Stimulated activated CD4-positive, alpha-beta T cell treated with anti-CD3 and anti-CD28 coated beads, TNF-alpha, amount 100 ng/mL, for 1 hour (primary cell): ENCODE measurements at regions not wholly inside any gene's neighbourhood (a gene's known extent, or its start where the extent isn't known, plus 50 kb on each side); places are given as distances from the start of the nearest gene placed in this dataset.

Source experiments
- DNase-seq, 3 donors: peaks; one replicate each; pipeline ENCODE4 v3.0.0-alpha.2; 2020; ENCODE audit warnings: low read depth in 3 of 3, low spot score in 1 of 3

DNA sequence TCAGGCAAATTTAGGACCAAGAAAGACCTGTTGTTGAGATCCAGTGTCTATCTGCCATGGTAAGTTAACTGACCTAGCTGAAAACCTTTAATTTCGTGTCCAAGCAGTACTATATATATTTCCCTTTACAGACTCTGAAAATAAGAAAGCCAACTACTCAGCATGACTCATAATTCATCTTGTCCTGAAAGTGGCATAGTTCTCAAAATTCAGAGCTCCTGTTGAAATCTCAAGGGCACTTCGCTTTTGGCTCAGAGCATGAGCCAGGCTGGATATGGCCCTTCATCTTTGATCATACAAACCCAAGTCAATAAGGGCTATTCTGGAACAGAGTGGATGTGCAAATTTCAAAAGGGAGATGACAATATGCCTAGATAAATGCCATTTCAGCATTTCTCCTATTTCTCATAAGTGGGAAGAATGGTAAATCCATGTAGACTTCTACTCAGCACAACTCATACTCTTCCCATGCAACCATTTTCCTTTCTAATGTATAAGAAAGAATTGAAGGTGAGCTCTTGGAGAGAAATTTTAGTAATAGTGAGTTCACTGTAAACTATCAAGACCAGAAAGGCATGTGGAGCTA, 567.9 kb upstream of the DAB2 start:
- no peak for DNase-seq

DNA sequence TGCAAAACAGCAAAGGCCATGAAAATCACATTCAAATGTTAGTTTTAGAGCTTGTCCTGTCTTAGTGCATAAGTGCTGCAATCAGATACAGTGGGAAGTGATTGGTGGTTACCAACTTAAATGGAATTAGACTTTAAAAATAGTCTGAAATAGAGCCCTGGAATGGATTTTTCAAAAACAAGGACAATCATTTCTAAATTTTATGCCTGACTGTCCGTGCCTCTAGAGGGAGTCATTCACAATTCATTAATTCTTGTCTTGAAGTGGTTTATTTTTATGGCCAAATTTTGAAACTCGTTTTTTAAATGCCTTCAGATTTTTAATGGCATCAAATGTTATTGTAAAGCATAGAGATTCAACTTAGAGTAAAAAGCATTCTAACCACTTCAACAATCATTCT, 561.8 kb upstream of the DAB2 start:
- no peak for DNase-seq

DNA sequence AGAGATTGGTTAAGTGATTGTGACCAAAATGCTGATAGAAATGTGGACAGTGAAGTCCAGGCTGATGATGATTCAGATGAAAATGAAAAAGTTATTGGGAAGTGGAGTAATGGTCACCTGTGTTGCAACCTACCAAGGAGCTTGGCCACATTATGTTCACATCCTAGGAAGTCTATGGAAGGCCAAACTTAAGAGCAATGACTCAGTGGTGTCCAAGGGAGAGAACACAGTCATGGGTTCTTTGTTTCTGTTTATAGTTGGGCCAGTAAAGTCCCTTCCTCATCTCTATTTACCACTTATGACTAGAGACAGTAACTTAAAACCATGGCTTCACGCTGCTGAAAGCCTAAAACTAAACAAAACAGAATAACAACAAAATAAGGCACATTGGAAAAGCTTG, 555.3 kb upstream of the DAB2 start:
- no peak for DNase-seq

DNA sequence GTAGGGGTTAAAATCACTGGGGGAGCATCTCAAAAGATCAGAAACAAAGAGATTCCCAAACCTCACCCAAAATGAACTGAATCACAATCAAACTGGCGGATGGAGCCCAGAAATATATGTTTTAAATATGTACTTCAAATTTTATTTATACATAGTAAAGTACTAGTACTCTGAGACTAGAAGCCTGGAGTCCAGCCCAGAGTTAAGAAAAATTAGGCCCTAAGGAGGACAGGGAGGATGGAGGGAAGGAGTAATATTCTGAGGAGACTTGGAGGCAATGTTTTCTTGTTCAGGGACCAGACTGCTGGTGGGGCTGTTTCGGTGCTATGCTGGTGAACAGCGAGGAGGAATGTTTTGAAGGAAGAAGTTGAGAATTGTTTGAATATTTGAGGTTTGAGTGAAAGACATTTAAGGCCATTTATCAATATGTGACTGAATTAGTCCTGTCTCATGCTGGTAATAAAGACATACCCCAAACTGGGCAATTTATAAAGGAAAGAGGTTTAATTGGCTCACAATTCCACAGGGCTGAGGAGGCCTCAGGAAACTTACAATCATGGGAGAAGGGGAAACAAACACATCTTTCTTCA, 552.4 kb upstream of the DAB2 start:
- DNase-seq, result no peak

DNA sequence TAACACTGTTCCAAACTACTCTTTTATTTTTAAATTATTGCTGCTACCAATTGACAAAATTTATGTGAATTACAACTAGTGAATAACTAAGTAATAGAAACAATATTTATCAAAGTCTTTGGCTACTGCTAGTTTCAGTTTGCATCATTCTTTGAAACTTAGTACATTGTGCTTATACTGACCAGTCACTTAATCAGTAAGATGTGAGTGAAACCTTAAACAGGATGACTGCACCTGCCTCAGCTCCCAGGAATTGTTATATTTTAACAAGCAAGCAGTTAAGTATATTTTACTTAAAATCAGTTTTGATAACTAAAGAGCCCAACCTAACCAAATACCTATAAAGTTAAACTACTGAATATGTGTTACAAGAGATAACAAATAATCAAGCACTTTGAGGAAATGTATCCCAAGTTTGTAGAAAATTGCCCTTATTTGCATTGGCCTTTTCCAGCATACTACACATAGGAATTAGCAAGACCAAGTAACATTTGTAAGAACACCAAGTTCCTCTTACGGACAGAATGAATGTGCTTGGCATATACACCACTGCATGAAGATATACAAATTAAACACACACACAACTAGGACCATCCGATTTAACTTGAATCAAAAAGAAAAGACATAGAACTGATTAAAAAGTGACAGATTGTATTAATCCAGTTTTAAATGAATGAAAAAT, 545.5 kb upstream of the DAB2 start:
- DNase-seq, result no peak

DNA sequence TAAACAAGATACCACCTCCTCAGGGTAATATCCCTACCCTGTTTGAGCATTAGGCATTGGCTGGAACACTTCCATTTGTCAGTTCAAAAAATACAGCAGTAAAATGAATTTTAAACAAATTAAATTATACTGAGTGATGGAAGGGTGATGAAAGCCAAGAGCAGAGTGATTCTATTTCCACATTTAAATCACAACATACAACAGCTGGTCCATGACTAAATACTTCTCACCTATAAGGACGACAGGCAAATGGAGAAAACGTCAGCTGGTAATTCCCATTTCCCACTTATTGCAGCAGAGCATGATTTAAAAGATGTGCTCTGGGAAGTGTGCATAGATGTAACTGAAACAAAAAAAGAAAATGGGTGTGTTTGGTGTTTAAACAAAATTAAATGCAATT, 543.6 kb upstream of the DAB2 start:
- no peak for DNase-seq

DNA sequence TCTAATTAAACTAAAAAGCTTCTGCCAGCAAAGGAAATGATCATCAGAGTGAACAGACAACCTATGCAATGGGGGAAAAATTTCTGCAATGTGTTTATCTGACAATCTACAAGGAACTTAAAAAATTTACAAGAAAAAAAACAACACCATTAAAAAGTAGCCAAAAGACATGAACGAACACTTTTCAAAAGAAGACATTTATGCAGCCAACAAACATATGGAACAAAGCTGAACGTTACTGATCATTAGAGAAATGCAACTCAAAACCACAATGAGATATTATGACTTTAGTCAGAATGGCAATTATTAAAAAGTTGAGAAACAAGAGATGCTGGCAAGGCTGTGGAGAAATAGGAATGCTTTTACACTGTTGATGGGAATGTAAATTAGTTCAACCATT, 530.4 kb upstream of the DAB2 start:
- DNase-seq, result no peak

DNA sequence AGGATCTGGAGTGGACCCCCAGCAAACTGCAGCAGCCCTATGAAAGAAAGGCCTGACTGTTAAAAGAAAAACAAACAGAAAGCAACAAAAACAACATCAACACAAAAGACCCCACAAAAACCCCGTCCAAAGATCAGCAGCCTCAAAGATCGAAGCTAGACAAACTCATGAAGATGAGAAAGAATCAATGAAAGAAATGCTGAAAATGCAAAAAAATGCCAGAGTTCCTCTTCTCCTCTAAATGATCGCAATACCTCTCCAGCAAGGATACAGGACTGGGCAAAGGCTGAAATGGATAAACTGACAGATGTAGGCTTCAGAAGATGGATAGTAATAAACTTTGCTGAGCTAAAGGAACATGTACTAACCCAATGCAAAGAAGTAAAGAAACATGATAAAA, 526.3 kb upstream of the DAB2 start:
- no peak for DNase-seq

DNA sequence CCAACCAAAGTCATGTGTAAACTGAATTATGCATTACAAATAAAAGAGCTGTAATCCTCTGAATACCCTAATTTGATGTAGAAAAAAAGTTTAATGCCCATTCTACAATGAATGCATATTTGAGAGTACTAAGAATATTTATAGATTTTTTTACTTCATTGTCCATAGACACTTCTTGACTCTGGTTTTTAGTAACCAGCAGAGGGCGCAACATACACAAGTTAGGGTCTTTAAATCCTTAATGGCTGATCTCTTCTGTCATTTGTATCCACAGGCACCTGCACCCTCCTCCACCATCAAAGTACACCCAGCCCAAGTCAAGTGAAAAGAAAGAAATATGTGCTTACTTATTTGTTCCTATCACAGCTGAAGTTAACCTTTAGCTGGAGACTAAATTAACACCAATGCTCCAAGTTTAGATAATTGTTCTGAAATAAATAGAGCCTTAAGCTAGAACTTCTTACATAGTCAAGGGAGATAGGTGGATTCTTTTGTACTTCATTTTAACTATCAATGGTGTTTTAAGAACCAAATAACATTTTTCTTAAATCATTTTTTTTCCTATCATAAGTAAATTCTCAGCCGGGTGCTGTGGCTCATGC, 524.2 kb upstream of the DAB2 start:
- peak in 2 of 3 donors; percentile 17 to 24 for DNase-seq

DNA sequence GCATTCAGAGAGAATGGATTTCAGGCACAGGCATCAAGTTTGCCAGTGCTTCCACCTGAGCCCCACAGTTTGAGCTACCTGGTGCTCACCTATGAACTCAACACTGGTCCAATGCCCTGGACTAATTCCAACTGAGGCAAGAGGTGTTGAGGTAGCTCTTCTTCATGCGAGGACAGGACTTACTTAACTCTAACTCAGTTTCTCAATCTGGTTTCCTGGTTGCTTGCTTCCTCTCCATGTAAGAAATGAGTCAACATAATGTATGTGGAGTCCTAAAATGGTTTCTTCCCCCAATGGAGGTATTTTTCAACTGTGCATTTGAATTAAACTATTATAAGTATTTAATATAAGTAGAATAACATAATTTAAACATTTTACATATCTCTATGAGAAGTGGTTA, 523.6 kb upstream of the DAB2 start:
- DNase-seq, result no peak

DNA sequence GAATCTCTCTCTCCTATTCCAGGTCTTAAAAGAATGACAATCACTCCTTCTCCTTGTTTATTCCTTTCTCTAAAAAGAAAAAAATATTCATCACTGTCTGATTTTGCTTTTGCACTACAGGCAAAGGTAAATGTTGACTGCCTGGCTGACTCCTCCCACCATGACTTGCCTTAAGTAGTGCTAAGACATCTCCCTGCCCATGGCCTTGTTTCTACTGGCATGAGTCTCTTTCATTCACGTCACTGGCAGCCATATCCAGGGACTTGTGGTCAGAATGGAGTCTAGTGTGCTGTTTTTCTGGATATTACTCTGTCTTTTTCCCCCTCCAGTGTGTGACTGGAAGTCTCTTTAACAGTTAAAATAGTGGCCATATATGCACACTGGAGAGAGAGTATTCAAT, 522.9 kb upstream of the DAB2 start:
- no peak for DNase-seq

DNA sequence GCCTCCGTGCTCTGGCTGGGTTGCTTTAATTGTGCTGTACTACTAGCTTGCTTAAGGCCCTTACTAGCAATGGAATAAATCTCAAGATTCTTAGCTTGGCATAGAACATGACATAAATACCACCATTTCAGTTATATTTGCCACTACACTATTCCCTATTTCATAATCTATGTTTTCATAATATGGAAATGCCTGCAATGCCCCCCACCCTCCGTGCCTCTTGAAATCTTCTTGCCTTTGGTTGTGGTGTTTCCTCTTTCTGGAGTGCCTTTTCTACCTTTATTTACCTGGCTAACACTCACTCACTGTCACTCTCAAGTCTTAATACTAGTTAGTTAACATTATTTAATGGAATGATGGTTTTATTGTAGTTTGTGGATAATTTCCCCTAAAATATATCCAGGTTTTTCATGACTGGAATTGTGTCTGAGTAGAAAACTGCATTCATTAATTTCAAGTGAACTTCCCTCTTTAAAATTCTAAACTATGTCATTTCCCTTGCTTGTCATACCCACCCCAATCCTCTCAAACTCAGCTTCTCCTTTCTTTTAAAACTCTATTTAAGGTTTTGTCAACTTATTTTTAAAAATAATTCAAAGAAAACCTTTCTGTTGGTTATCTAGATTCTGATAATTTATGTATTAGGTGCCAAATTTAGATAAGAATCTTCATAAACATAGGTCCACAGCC, 521.7 kb upstream of the DAB2 start:
- DNase-seq, result no peak

DNA sequence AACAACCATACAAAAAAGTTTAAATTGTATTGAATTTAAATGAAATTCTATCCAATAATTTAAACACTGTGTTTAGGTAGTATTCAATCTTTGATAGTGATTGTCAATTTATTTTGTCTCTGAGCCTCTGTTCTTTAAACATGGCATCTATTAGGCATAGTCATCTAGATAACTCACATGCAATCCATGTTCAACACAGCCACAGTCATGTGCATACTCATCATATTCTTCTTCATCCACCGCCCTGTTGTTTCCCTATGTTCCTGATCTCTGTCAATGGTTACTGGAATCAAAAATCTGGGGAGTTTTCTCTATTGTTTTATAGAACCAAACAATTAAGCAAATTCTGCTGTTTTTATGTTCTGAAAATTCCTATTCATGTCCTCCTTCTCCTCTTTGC, 521.1 kb upstream of the DAB2 start:
- DNase-seq, result no peak

DNA sequence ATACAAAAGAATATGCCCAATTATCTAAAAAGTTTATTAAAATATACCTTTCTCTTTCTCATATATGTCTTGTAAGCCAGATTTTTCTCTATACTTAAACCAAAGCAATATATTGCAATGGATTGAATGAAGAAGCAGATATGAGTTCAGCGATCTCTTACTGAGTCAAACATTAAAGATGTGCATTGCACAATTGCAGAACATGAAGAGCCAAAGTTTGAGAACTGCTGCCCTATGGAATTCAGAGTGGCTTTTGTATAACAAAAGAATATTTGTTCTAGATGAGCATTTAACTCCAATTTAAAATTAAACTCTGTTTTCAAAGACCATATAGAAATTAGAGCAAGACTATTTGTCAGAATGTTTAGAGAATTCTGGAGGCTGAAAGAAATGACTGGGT, 519.0 kb upstream of the DAB2 start:
- DNase-seq, result no peak

DNA sequence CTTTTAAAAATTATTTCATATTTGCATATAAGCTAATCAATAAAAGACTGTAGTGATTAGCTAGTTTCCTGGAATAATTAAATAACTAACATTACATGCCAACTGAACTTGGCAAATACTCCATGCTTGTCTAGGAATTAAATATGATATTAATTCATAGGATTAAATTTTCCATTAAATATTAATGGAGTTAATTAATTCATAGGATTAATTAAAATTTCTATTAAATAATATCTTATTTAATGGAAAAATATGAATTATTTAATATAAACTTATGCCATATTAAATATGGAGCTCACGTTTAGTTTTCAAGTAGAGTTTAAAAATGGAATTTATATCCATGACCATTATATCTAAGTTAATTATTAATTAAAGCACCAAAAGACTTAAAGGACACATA, 517.8 kb upstream of the DAB2 start:
- DNase-seq, result no peak

DNA sequence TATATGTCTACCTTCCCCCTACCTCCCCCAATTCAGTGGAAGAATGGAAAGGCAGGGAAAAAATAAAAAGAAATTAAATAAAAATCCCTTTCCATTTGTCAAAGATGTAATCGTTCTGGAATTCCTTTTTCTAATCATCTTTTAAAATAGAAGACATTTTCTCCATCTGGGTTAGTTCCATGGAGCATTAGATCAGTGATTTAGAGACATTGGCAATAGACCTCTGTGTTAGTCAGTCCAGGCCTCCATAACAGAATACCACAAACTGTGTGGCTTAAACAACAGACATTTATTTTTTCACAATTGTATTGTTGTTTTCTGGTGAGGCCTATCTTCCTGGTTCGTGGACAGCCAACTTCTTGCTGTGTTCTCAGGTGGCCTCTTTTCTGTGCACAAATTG, 516.6 kb upstream of the DAB2 start:
- no peak for DNase-seq

DNA sequence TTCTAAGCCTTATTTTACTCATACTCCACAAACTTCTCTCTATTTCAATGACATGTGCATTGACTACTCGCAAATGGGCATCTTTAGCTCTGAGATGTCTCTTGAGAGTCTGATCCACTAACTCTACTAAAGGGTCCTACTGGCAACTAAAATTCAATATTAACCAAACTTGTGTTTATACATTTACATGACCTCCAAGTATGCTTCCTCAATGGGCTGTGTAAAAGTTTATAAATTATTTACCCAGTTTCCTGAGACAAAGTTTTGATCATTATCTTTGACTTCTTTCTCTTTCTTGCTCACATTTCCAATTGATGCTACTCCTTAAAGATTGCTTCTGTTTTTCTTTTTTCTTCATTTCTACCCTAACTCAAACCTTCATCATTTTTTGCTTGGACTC, 510.1 kb upstream of the DAB2 start:
- DNase-seq, result no peak

DNA sequence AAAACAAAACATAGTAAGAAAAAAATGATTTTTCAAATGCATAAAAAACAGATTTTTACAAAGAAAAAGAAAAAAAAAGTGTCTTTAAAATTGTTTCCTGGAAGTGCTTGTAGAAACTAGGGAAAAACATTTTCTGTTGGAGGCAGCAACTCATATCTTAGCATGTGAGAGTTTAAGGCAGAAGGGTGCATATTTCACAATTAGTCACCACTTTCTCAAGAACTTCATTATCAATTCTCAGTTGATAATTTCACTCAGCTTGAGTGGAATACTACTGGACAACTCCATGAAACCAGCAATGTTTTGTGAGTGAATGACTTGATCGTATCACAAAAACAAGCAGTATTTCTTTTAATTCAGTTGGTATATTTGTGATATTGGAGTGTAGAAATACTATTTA, 508.3 kb upstream of the DAB2 start:
- DNase-seq, result no peak

DNA sequence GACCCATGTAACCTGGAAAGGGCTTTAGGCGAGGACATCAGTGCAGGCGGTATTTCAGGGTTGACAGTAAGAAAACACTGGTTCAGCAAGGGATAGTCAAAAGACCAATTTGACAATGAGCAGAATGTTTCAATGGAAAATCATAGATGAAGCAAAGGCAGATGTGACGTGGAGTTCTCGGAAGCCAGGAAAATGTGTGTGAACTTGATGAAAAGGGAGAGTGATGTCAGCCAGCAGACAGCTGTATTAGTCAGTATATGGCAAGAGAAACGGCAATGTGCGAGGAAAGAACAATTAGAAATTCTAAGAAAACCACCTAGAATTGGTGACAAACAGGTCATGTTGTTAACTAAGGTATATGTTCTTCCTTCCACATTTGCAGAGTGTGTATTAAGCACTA, 503.9 kb upstream of the DAB2 start:
- DNase-seq, result no peak

DNA sequence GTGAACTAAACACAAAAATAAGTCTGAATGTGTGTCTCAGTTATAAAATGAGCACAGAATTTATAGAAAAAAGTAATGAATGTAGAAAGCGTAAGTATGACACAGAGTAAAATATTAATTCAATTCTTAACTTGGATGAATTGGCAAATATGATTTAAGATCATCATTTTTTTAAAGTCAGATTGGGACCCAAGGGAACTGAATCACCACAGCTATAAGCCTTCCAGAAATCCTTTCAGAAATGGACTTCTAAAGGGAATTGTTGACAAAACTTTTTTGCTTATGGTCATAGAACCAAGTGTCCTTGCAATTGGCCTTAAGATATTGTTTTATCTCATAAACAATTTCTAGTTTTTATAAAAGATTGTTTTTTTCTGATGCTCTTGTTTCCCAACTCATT, 495.1 kb upstream of the DAB2 start:
- no peak for DNase-seq

DNA sequence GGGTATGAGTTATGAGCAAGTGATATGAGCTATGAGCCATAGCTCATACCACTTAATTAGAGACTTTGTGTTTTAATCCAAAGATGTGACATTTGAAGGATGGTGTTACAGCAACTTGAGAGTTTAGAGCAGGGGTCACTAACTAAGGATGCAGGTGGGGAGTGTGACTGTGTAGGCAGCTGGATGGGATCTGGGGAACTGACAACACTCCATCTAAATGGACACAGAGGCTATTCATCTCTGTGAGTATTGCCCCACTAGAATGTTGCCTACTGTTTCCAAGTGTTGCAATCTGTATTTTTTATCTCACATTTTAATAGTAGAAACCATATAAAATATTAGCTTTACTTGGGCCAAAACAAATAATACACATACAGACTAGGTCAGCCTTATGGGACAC, 488.1 kb upstream of the DAB2 start:
- DNase-seq, result no peak
